CD1c-positive myeloid dendritic cell (primary cell): ENCODE measurements at regions not wholly inside any gene's neighbourhood (a gene's known extent, or its start where the extent isn't known, plus 50 kb on each side); places are given as distances from the start of the nearest gene placed in this dataset.

Source experiments
- DNase-seq: peaks from one replicate; pipeline ENCODE4 v3.0.0-alpha.2; 2016; ENCODE audit errors: extremely low spot score

GRCh38 chr5:124234022-124234769 lies 512.2 kb downstream of the ZNF608 start:
- no peak for DNase-seq

DNA sequence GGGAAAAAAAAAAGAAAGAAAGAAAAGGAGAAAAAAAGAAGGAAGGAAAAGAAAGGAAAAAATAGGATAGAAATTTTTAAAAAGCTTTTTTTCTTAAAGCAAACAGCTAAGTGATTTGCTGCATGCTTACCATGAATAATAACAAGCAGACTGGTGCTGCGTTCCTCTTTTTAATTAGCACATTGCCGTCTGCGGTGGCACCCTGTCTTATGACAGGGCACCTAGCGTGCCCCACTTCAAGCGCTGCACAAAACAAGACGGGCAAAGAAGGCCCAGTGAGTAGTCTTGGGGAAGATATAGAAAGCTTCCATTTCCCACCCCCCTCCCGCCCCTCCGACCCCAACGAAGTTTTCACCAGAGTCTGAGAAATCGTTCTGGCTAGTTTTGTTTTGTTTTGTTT lies 513.9 kb downstream of the ZNF608 start:
- DNase-seq = no peak

- no peak for DNase-seq
These were observed 514.6 kb downstream of the ZNF608 start for GRCh38 chr5:124231802-124232201.

DNA sequence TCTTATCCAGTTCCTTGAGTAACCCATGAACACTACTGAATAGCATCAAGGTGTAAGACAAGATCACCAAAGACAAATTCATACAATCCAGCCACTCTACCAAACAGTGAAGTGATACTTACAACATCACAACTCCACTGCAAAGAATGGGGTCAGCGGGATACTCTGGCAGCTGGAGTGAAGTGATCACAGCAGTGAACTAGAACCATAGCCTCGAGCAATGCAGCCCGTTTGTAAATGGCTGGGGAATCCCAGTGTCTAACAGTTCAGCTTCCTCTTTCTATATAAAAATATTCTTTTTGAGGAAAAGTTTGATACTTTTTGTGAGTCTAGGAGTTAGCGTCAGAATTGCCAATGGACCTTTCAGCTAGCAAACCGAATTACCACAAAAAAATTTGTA lies 515.2 kb downstream of the ZNF608 start:
- no peak for DNase-seq

- no peak for DNase-seq
These were observed 516.0 kb downstream of the ZNF608 start for GRCh38 chr5:124230456-124230855.

DNA sequence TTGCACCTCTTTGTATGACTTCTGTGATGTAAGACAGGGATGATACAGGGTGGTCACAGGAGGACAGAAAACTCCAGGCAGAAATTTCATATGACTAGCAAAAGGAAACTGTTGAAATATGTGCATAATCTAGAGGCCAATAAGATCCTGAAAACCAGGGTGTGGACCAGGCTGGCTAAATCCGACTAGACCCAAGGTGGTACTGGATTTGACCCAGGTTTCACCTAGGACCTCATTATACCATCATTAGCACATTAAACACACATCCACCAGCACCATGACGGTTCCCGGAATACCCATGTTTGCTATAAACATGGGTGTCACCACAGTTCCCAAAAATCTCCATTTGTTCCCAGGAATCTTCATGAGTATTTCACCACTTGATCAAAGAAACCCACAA lies 517.1 kb downstream of the ZNF608 start:
- DNase-seq = no peak

DNA sequence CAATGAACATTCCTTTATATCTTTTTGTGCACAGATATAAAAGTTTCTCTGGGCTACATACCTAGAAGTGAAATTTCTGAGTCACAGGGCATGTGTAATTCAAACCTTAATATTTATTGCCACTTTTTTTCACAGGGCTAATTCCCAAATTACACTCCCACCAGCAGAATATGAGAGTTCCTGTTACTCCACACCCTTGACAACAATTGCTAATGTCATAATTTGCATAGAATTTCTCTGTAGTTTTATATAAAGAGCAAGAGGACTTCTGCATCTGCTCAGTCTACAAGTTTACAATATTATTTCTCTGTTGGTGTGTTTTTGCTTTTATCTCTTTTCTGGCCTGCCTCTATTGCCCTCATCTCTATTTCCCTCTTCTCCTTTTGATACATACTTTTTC lies 518.5 kb downstream of the ZNF608 start:
- no peak for DNase-seq

DNA sequence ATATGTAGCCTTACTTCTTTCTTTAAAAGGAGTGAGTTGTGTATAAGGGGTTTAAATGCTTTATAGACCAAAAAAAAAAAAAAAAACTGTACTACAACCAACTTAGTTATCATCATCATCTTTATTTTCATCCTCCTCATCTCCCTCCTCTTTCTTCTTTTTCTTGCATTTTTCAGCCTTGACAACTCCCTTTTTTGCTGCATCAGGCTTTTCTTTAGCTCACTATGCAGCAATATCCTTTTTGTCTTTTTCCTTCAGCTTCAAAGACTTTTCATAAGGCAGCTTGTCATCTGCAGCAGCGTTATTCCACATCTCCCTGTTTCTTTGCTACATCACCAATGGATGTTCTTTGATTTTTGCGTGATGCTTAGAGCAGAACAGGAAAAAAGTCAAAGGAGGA lies 526.0 kb downstream of the ZNF608 start:
- no peak for DNase-seq

DNA sequence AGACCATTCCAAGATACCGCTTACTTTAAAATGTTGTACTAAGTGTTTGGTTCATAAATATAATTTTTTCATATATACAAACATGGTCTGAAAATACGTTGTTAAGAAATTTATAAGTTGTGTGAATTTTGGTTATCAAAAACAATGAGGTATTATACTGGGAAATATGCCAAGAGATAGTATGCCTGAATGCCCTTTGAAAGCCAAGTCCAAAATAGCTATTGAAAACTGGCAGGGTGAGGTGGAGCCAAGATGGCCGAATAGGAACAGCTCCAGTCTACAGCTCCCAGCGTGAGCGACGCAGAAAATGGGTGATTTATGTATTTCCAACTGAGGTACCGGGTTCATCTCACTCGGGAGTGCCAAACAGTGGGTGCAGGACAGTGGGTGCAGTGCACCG lies 533.5 kb downstream of the ZNF608 start:
- no peak for DNase-seq

GRCh38 chr5:124210111-124210910 lies 536.1 kb downstream of the ZNF608 start:
- no peak for DNase-seq

GRCh38 chr5:124207118-124207517 lies 539.3 kb downstream of the ZNF608 start:
- no peak for DNase-seq

DNA sequence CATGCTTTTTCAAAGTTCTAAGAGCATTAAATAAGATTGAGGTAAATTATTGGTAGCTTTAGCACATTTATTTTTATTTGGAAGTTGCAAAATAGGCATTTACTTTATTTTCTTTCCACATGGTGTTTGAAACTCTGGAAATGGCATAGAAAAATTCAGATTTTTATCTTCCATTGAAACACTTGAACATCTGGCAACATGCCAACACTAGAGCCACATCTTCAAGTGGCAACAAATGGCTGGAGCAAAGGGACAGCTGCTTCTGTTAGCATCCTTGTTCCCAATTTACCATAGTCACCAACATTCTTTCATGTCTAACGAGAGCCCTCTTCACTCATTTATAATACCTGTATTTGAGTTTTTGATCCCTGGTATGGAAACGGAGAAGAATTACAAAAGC lies 539.9 kb downstream of the ZNF608 start:
- no peak for DNase-seq

GRCh38 chr5:124203303-124203702 lies 543.1 kb downstream of the ZNF608 start:
- DNase-seq = no peak

- no peak for DNase-seq
These were observed 546.1 kb downstream of the ZNF608 start for GRCh38 chr5:124200381-124200780.

GRCh38 chr5:124199893-124200292 lies 546.5 kb downstream of the ZNF608 start:
- no peak for DNase-seq

DNA sequence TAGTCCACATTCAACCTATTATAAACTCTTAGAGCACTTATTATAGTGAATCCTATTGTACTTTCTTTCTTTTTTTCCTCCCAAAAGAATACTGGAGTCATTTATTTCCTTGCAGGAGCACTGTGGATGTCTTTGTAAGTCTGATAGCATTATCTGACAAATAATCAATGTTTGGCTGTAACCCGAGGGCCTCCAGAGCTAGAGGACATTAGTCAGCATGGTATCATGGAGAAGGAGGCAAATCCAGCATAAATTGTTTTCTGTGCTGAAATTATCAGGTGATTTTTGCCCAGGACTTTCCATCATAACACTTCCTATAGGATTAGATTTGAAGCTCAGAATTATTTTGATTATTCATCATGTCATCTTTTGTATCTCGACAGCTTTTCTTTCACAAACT lies 551.0 kb downstream of the ZNF608 start:
- no peak for DNase-seq

GRCh38 chr5:124194282-124194681 lies 552.2 kb downstream of the ZNF608 start:
- no peak for DNase-seq

- DNase-seq = no peak
These were observed 553.1 kb downstream of the ZNF608 start for GRCh38 chr5:124193371-124193789.

- no peak for DNase-seq
These were observed 553.7 kb downstream of the ZNF608 start for GRCh38 chr5:124192716-124193115.

- no peak for DNase-seq
These were observed 560.7 kb downstream of the ZNF608 start for GRCh38 chr5:124185716-124186115.

DNA sequence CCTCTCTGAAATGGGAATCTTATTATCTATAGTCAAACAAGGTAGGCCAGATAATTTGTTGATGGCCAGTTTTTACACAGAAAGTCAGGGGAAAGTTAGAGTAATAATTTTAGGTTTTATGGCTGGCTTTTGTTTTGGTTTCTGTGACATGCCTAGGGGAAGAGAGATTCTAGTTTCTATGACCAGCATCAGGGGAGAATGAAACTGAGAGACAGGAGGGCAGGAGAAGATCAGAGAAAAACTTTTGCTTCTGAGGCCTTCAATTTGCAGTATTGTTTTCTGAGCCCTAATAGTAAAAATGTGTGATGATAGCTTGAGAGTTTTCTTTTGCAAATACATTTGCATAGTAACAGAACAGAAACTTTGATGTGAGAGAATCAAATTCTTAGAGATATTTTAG lies 564.3 kb downstream of the ZNF608 start:
- no peak for DNase-seq

- no peak for DNase-seq
These were observed 565.5 kb downstream of the ZNF608 start for GRCh38 chr5:124180875-124181461.

GRCh38 chr5:124180299-124180874 lies 566.1 kb downstream of the ZNF608 start:
- no peak for DNase-seq
